SJSA1 (cell line): ENCODE measurements at regions not wholly inside any gene's neighbourhood (a gene's known extent, or its start where the extent isn't known, plus 50 kb on each side); places are given as distances from the start of the nearest gene placed in this dataset.

Experiments used
- DNase-seq, 2 experiments: peaks; one replicate each; pipeline ENCODE4 v3.0.0-alpha.2; 2015 to 2020; ENCODE audit warnings: low spot score in 2 of 2, low read depth in 1 of 2
- H3K27ac ChIP-seq: fragments of 250-450 bp; sonication (Bioruptor Pico); 2 replicates; pipeline ENCODE4 v1.5.1; 2020; ENCODE audit warnings: mild to moderate bottlenecking, moderate library complexity
- H3K27me3 ChIP-seq: fragments of 250-450 bp; sonication (Bioruptor Pico); replicated peaks from 2 replicates; pipeline ENCODE4 v1.5.1; 2020; ENCODE audit warnings: mild to moderate bottlenecking, moderate library complexity
- H3K36me3 ChIP-seq: fragments of 250-450 bp; sonication (Bioruptor Pico); 2 replicates; pipeline ENCODE4 v1.5.1; 2020; ENCODE audit warnings: mild to moderate bottlenecking
- H3K4me1 ChIP-seq: fragments of 250-450 bp; sonication (Bioruptor Pico); replicated peaks from 2 replicates; pipeline ENCODE4 v1.6.1; 2021; ENCODE audit warnings: mild to moderate bottlenecking
- H3K4me3 ChIP-seq: fragments of 250-450 bp; sonication (Bioruptor Pico); 2 replicates; pipeline ENCODE4 v1.5.1; 2020; ENCODE audit warnings: mild to moderate bottlenecking
- H3K9me3 ChIP-seq: fragments of 250-450 bp; sonication (Bioruptor Pico); replicated peaks from 2 replicates; pipeline ENCODE4 v1.5.1; 2020; ENCODE audit warnings: mild to moderate bottlenecking

GRCh38 chr18:60570172-60570571 lies 197.6 kb upstream of the MC4R start:
- no peaks in the 10 kb centered on the region for H3K4me1 ChIP-seq
- H3K27ac ChIP-seq = no peak overlapping the region
- H3K9me3 ChIP-seq = no peaks in the 10 kb centered on the region
- no peaks in the 10 kb centered on the region for H3K27me3 ChIP-seq
- H3K36me3 ChIP-seq = no peaks in the 10 kb centered on the region
- no peak overlapping the region for H3K4me3 ChIP-seq
- no peak for DNase-seq

DNA sequence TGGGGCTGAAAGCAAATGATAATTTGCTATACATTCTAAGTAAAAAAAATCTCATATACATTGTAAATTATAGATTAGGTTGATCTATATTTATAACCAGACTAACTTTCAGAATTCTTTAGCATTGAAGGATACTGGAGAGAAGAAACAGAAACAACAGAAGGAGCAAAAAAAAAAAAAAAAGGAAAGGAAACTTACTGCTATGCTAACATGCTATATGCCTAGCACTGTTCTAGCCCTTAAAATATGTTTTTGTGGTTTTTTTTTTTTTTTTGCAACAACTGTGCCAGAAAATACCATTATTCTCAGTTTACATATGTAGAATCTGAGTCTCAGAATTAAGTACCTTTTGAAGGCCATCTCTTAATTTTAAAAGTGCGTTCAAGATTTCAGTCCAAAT lies 204.9 kb upstream of the MC4R start:
- Histone ChIP-seq H3K9me3 (no peaks in the 10 kb centered on the region), H3K27me3 (no peaks in the 10 kb centered on the region), H3K27ac (no peak overlapping the region), H3K4me3 (no peak overlapping the region), H3K36me3 (no peaks in the 10 kb centered on the region), H3K4me1 (no peaks in the 10 kb centered on the region)
- DNase-seq = no peak

DNA sequence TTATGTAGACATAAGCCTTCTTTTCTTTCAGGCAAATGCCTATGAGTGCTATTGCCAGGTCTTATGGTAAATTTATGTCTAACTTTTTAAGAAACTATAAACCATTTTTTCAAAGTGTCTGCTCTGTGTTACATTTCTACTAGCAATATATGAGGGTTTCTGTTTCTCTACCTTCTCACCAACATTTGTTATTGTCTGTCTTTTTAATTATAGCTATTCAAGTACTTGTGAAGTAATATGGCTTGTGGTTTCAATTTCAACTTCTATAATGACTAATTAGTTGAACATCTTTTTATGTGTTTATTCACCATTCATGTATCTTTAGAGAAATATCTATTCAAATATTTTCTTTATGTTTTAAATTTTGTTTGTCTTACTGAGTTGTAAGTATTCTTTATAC lies 213.1 kb upstream of the MC4R start:
- no peak for DNase-seq
- no peak overlapping the region for H3K27ac ChIP-seq

DNA sequence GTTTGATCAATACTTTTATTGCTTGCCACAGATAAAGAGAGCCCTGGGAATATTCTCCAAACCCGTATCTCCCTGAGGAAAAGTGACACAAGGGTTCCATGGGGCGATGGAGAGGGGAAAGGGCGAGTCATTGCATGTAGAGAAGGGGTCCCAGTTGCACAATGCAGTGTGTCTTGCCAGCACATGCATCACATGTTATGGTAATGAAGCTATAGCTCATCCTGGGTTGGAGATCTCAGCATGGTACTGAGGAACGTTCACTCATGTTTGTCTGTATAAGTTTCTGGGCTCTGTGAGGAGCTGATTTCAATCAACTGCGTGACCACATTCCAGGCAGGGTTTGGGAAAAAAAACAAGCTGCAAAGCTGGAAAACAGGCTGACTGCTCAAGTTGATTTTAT lies 220.7 kb upstream of the MC4R start:
- Histone ChIP-seq H3K4me1 (no peaks in the 10 kb centered on the region), H3K27me3 (no peaks in the 10 kb centered on the region), H3K9me3 (no peaks in the 10 kb centered on the region), H3K4me3 (no peak overlapping the region), H3K36me3 (no peaks in the 10 kb centered on the region), H3K27ac (no peak overlapping the region)
- DNase-seq = no peak

More for the DNA sequence above, 213.1 kb upstream of the MC4R start:
- no peaks in the 10 kb centered on the region for H3K9me3 ChIP-seq
- H3K4me1 ChIP-seq = no peaks in the 10 kb centered on the region
- no peak overlapping the region for H3K4me3 ChIP-seq
- no peaks in the 10 kb centered on the region for H3K36me3 ChIP-seq
- H3K27me3 ChIP-seq = no peaks in the 10 kb centered on the region

DNA sequence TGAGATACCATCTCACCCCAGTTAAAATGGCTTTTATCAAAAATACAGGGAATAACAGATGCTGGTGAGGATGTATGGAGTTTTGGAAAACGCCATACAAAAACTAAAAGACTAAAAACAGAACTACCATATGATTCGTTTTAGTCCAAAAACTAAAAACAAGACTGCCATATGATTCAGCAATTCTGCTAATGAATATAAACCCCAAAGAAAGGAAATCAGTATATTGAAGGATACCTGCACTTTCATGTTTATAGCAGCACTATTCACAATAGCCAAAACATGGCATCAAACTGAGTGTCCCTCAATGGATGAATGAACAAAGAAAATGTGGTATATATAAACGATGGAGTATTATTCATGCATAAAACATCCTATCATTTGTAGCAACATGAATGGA lies 224.4 kb upstream of the MC4R start:
- no peak for DNase-seq
- no peaks in the 10 kb centered on the region for H3K36me3 ChIP-seq
- H3K9me3 ChIP-seq = no peaks in the 10 kb centered on the region

GRCh38 chr18:60599267-60599666 lies 226.7 kb upstream of the MC4R start:
- H3K36me3 ChIP-seq = no peaks in the 10 kb centered on the region
- H3K4me3 ChIP-seq = no peak overlapping the region
- H3K27ac ChIP-seq = no peak overlapping the region
- H3K4me1 ChIP-seq = no peaks in the 10 kb centered on the region
- DNase-seq = no peak
- no peaks in the 10 kb centered on the region for H3K9me3 ChIP-seq
- H3K27me3 ChIP-seq = no peaks in the 10 kb centered on the region

More for the DNA sequence above, 224.4 kb upstream of the MC4R start:
- Histone ChIP-seq H3K27ac (no peak overlapping the region), H3K27me3 (no peaks in the 10 kb centered on the region), H3K4me3 (no peak overlapping the region), H3K4me1 (no peaks in the 10 kb centered on the region)

DNA sequence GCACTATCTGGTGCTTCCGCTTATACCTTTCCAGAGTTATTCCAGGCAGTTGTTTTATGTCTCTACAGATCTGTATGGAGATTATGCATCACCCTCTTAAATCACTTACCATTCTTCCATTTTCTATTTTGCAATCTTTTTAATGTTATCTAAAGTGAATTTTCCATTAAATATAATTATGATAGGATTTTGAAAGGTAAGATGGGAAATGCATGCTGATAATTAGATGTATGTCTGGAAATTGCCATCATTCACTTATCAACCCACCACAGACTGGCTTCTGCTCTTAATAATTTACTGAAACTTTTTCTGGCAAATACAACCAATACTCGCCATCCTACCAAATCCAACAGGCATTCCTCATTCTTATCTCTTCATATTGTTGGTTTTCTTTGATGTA lies 227.4 kb upstream of the MC4R start:
- Histone ChIP-seq H3K27me3 (no peaks in the 10 kb centered on the region), H3K4me3 (no peak overlapping the region), H3K36me3 (no peaks in the 10 kb centered on the region), H3K4me1 (no peaks in the 10 kb centered on the region), H3K9me3 (no peaks in the 10 kb centered on the region), H3K27ac (no peak overlapping the region)
- DNase-seq = no peak

GRCh38 chr18:60601249-60601648 lies 228.7 kb upstream of the MC4R start:
- Histone ChIP-seq H3K27ac (no peak overlapping the region), H3K9me3 (no peaks in the 10 kb centered on the region), H3K4me3 (no peak overlapping the region), H3K36me3 (no peaks in the 10 kb centered on the region), H3K4me1 (no peaks in the 10 kb centered on the region), H3K27me3 (no peaks in the 10 kb centered on the region)
- DNase-seq = no peak

DNA sequence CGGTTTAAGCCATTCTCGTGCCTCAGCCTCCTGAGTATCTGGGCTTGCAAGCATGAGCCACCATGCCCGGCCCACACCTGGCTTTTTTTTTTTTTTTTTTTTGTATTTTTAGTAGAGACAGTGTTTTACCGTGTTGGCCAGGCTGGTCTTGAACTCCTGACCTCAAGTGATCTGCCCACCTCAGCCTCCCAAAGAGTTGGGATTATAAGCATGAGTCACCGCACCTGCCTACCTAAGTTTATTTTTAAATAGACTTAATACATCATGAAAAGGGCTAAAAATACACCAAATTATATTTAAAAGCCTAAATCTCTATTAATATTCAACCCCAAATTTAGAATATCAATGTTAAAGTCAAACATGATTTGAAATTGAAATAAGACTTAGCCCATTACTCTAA lies 250.8 kb upstream of the MC4R start:
- DNase-seq = no peak
- Histone ChIP-seq H3K27ac (no peak overlapping the region), H3K4me1 (no peaks in the 10 kb centered on the region), H3K36me3 (no peaks in the 10 kb centered on the region), H3K27me3 (no peaks in the 10 kb centered on the region), H3K9me3 (no peaks in the 10 kb centered on the region), H3K4me3 (no peak overlapping the region)

DNA sequence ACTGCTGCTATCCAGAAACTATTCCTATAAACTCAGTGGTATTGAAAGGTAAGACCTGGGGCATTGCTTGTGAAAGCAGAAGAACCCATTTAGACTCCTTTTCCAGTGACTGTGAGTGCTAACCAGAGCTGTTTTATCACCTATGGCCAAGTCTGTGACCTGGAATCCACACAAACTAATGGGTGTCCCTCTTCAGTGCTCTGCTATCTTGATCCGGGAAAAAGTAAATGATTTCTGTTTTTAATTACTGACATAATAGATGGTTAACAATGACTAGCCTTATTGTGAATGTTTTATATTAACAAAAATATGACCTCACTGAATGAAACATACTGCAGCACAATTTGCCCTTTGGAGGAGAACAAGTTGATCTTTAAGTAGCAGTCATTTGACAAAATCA lies 251.6 kb upstream of the MC4R start:
- Histone ChIP-seq H3K4me1 (no peaks in the 10 kb centered on the region), H3K27ac (no peak overlapping the region)

GRCh38 chr18:60639836-60640235 lies 267.3 kb upstream of the MC4R start:
- H3K27me3 ChIP-seq = 0 out of 2 replicates have a peak, but pooled peaks cover 3% of the 10 kb centered on the region
- H3K9me3 ChIP-seq = no peaks in the 10 kb centered on the region; the same call in 1 of the 2 replicates
- DNase-seq = no peak
- no peak overlapping the region for H3K27ac ChIP-seq
- H3K4me1 ChIP-seq = no peaks in the 10 kb centered on the region
- no peaks in the 10 kb centered on the region for H3K36me3 ChIP-seq
- H3K4me3 ChIP-seq = no peak overlapping the region

More for the DNA sequence above, 251.6 kb upstream of the MC4R start:
- DNase-seq = no peak
- no peaks in the 10 kb centered on the region for H3K27me3 ChIP-seq
- H3K9me3 ChIP-seq = no peaks in the 10 kb centered on the region
- no peak overlapping the region for H3K4me3 ChIP-seq
- H3K36me3 ChIP-seq = no peaks in the 10 kb centered on the region

- no peak overlapping the region for H3K4me3 ChIP-seq
- H3K4me1 ChIP-seq = no peaks in the 10 kb centered on the region
- no peak for DNase-seq
- no peaks in the 10 kb centered on the region; the same call in 1 of the 2 replicates for H3K9me3 ChIP-seq
- H3K27me3 ChIP-seq = 0 out of 2 replicates have a peak, but pooled peaks cover 3% of the 10 kb centered on the region
- no peaks in the 10 kb centered on the region for H3K36me3 ChIP-seq
- no peak overlapping the region for H3K27ac ChIP-seq
Measured at GRCh38 chr18:60643009-60643408, 270.4 kb upstream of the MC4R start.

- Histone ChIP-seq H3K27me3 (0 out of 2 replicates have a peak, but pooled peaks cover 3% of the 10 kb centered on the region), H3K4me3 (no peak overlapping the region), H3K36me3 (no peaks in the 10 kb centered on the region), H3K27ac (no peak overlapping the region), H3K9me3 (no peaks in the 10 kb centered on the region), H3K4me1 (no peaks in the 10 kb centered on the region)
- DNase-seq = no peak
Measured at GRCh38 chr18:60646725-60647124, 274.1 kb upstream of the MC4R start.

GRCh38 chr18:60649107-60649506 lies 276.5 kb upstream of the MC4R start:
- Histone ChIP-seq H3K4me1 (no peaks in the 10 kb centered on the region), H3K4me3 (no peak overlapping the region), H3K9me3 (no peaks in the 10 kb centered on the region), H3K27me3 (no peaks in the 10 kb centered on the region), H3K27ac (no peak overlapping the region), H3K36me3 (no peaks in the 10 kb centered on the region)
- no peak for DNase-seq

- Histone ChIP-seq H3K27ac (no peak overlapping the region), H3K4me3 (no peak overlapping the region)
Measured at GRCh38 chr18:60649842-60650536, 277.4 kb upstream of the MC4R start.

More at GRCh38 chr18:60649842-60650536, 277.4 kb upstream of the MC4R start:
- no peaks in the 10 kb centered on the region for H3K27me3 ChIP-seq
- no peaks in the 10 kb centered on the region for H3K36me3 ChIP-seq
- no peak for DNase-seq
- H3K4me1 ChIP-seq = no peaks in the 10 kb centered on the region
- H3K9me3 ChIP-seq = no peaks in the 10 kb centered on the region
